ENCODE measurements at regions not wholly inside any gene's neighbourhood (a gene's known extent, or its start where the extent isn't known, plus 50 kb on each side); places are given as distances from the start of the nearest gene placed in this dataset.

- no peak overlapping the region for H3K4me2 ChIP-seq (ENCODE audit: low read depth, low read length)
- no peak overlapping the region for H3K14ac ChIP-seq (replicated peaks; ENCODE audit: low read depth, low read length)
- TF ChIP-seq RFX5 (IDR thresholded peaks at IDR 0.05; ENCODE audit: low read depth, low read length), result no peak
- no peak for TF ChIP-seq CTCF (conservative IDR thresholded peaks at IDR 0.05; ENCODE audit: low read depth, low read length)
- intact Hi-C loops (cut with micrococcal nuclease), result no loop called here
- H3K4ac ChIP-seq (ENCODE audit: low read depth, low read length), result no peak overlapping the region
- no peaks in the 10 kb centered on the region for H3K9me3 ChIP-seq (ENCODE audit: control insufficient read depth, insufficient read depth, low read length)
- no peak overlapping the region for H3K18ac ChIP-seq (ENCODE audit: low read depth, low read length)
- WGBS, 2 experiments (ENCODE audit: extremely low coverage in 2 of 2, insufficient read length in 1 of 2), result 56% methylated on average over 4 of the region's 5 CpGs; no CpG with 5 or more reads in 1 of the 2 experiments
- H3K4me3 ChIP-seq (ENCODE audit: insufficient read depth, low read depth, low read length), result no peak overlapping the region
- no peak overlapping the region for H2AK9ac ChIP-seq (replicated peaks; ENCODE audit: low read depth, low read length, poor library complexity)
- no peaks in the 10 kb centered on the region for H3K9me1 ChIP-seq (ENCODE audit: insufficient read depth, low read length)
- DNase-seq (peak; percentile 23), ATAC-seq (ENCODE audit: low read depth) (peak; percentile 27; the same call in 1 of the 2 replicates)
- no peaks in the 10 kb centered on the region for H3K27me3 ChIP-seq (ENCODE audit: control insufficient read depth, insufficient read depth, low read length)
- no peak overlapping the region for H4K91ac ChIP-seq (ENCODE audit: insufficient read depth, low read depth, low read length)
- no peak overlapping the region for H4K8ac ChIP-seq (ENCODE audit: low read depth in 2 of 2, low read length in 2 of 2)
- no peak overlapping the region; the same call in 1 of the 2 replicates for H4K5ac ChIP-seq (ENCODE audit: low read depth, low read length)
- dilution Hi-C loops (cut with HindIII; ENCODE audit: low sequenced_read_pairs, unreplicated experiment), result no loop called here
- no peak overlapping the region for H2BK120ac ChIP-seq (ENCODE audit: low read depth, low read length)
- peaks cover 2% of the 10 kb centered on the region; the same call in 1 of the 2 replicates for H3K4me1 ChIP-seq (ENCODE audit: control insufficient read depth, insufficient read depth, low read length)
- H3K23ac ChIP-seq (ENCODE audit: low read depth, low read length), result no peak overlapping the region
- H3K9ac ChIP-seq (ENCODE audit: low read depth, low read length), result no peak overlapping the region
- H2BK20ac ChIP-seq (ENCODE audit: low read depth, low read length), result no peak overlapping the region
- no peak overlapping the region for H2AK5ac ChIP-seq (ENCODE audit: low read depth, low read length)
- in situ Hi-C loops (cut with MboI; ENCODE audit: low sequenced_read_pairs), result no loop called here
- no peak overlapping the region for H3K27ac ChIP-seq (ENCODE audit: insufficient read depth, low read length)
- H4K20me1 ChIP-seq (ENCODE audit: insufficient read depth, low read length), result no peaks in the 10 kb centered on the region
- BruUV-seq (replicated peaks), result no TSS peak
- H2AFZ ChIP-seq (replicated peaks; ENCODE audit: low read length, poor library complexity), result no peak overlapping the region
- H3K36me3 ChIP-seq (ENCODE audit: control insufficient read depth, insufficient read depth, low read length), result no peaks in the 10 kb centered on the region
- ChIA-PET POLR2A (ENCODE audit: unreplicated experiment) (no interaction called here), CTCF (no interaction called here)
- no peaks in the 10 kb centered on the region for H3K79me1 ChIP-seq (ENCODE audit: low read depth in 1 of 2, low read length in 2 of 2)
- H3K56ac ChIP-seq (ENCODE audit: extremely low read depth, insufficient read depth, low read length), result no peak overlapping the region
- H2BK15ac ChIP-seq (ENCODE audit: low read depth, low read length), result no peak overlapping the region
- H2BK5ac ChIP-seq (ENCODE audit: low read depth, low read length, poor library complexity, severe bottlenecking), result no peak overlapping the region
These were observed 599.5 kb upstream of the NRSN1 start for GRCh38 chr6:23526526-23526925.
